ENCODE measurements at regions not wholly inside any gene's neighbourhood (a gene's known extent, or its start where the extent isn't known, plus 50 kb on each side); places are given as distances from the start of the nearest gene placed in this dataset.
"Not testable (repeated sequence)": the region's sequence is repeated elsewhere in the genome, so short reads cannot be mapped to it uniquely, and the experiment has no call there.

GRCh38 chr4:190118519-190118918, 54.2 kb downstream of the DBET start:
- H3K4me3 ChIP-seq (ENCODE audit: low read depth, poor library complexity, severe bottlenecking); intact Hi-C loops (cut with DNase I; ENCODE audit: low total_unique reads): not testable (repeated sequence)
- peak in 1 of 2 donors; percentile 81 for DNase-seq (ENCODE audit: low spot score in 2 of 2)
- 46 to 59% methylated on average over 4 of the region's 4 CpGs for WGBS, 2 donors

GRCh38 chr4:190119474-190119873, 54.1 kb upstream of the DUX4 start:
- H3K4me3 ChIP-seq (ENCODE audit: low read depth, poor library complexity, severe bottlenecking); DNase-seq (ENCODE audit: low spot score in 2 of 2); intact Hi-C loops (cut with DNase I; ENCODE audit: low total_unique reads): not testable (repeated sequence)
- WGBS, 2 donors: 45 to 63% methylated on average over 3 of the region's 3 CpGs

- intact Hi-C loops (cut with DNase I; ENCODE audit: low total_unique reads); H3K4me3 ChIP-seq (ENCODE audit: low read depth, poor library complexity, severe bottlenecking); DNase-seq (ENCODE audit: low spot score in 2 of 2): not testable (repeated sequence)
- 55% methylated on average over 6 of the region's 15 CpGs; no CpG with 5 or more reads in 1 of the 2 donors for WGBS, 2 donors
Observed at GRCh38 chr4:190120111-190120514, 53.5 kb upstream of the DUX4 start.

DNA sequence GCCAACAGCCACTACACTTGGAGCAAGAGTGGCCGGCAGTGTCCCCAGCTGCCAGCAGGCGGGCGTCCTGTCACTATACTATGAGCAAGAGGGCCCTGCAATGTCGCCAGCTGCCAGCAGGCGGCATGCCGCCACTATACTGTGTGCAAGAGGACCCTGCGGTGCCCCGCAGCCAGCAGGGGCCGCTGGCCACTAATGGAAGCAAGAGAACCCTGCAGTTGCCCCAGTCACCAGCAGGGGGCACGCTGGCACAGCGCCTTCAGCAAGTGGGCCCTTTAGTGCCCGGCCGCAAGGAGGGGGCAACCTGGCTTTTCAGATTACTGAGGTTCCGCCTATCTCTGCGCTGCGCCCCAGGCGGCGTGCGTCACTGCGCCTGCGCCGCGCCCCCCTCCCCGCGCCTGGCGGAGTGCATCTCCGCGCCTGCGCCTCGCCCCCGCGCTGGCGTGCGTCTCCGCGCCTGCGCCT, 53.0 kb upstream of the DUX4 start:
- WGBS, 2 donors: no CpG with 5 or more reads among the region's 37 CpGs
- intact Hi-C loops (cut with DNase I; ENCODE audit: low total_unique reads): not testable (repeated sequence)

DNA sequence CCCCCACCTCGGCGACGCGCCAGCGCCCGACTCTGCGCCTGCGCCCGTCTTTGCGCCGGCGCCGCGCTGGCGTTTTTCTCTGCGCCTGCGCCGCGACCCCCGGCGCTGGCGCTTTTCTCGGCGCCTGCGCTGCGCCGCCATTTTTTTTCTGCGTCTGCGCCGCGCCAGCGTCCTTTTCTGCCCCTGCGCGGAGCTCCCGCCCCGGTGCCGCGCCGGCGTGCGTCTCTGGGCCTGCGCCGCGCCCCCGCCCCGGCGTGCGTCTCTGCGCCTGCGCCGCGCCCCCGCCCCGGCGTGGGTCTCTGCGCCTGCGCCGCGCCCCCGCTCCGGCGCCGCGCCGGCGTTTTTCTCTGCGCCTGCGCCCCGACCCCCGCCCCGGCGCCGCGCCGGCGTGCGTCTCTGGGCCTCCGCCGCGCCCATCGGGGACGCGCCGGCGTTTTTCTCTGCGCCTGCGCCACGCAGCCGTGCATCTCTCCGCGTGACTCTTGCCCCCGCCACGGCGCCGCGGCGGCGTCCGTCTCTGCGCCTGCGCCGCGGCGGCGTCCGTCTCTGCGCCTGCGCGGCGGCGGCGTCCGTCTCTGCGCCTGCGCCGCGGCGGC, 52.4 kb upstream of the DUX4 start:
- DNase-seq (ENCODE audit: low spot score in 2 of 2); H3K4me3 ChIP-seq (ENCODE audit: low read depth, poor library complexity, severe bottlenecking); intact Hi-C loops (cut with DNase I; ENCODE audit: low total_unique reads): not testable (repeated sequence)
- 79 to 80% methylated on average over 41 to 76 of the region's 118 CpGs for WGBS, 2 donors

More for the DNA sequence above, 53.0 kb upstream of the DUX4 start:
- not testable (repeated sequence) for H3K4me3 ChIP-seq (ENCODE audit: low read depth, poor library complexity, severe bottlenecking)
- peak in 1 of 2 donors; percentile 83 for DNase-seq (ENCODE audit: low spot score in 2 of 2)

- H3K4me3 ChIP-seq (ENCODE audit: low read depth, poor library complexity, severe bottlenecking): no peak overlapping the region
- TF ChIP-seq POLR2A (IDR thresholded peaks at IDR 0.05) (no peak), CTCF (IDR thresholded peaks at IDR 0.05) (no peak)
- intact Hi-C loops (cut with DNase I; ENCODE audit: low total_unique reads): no loop called here
- WGBS, 2 donors: 75 to 80% methylated on average over 53 to 69 of the region's 70 CpGs
- DNase-seq (ENCODE audit: low spot score in 2 of 2): no peak
Observed at GRCh38 chr4:190121759-190122158, 51.8 kb upstream of the DUX4 start.

GRCh38 chr4:190122161-190123142, 51.1 kb upstream of the DUX4 start:
- WGBS, 2 donors: 83% methylated on average over 20 to 24 of the region's 29 CpGs
- peak in 1 of 2 donors; percentile 85 for DNase-seq (ENCODE audit: low spot score in 2 of 2)
- intact Hi-C loops (cut with DNase I; ENCODE audit: low total_unique reads): not testable (repeated sequence)

More at GRCh38 chr4:190122161-190123142, 51.1 kb upstream of the DUX4 start:
- not testable (repeated sequence) for H3K4me3 ChIP-seq (ENCODE audit: low read depth, poor library complexity, severe bottlenecking)
